ENCODE measurements at regions not wholly inside any gene's neighbourhood (a gene's known extent, or its start where the extent isn't known, plus 50 kb on each side); places are given as distances from the start of the nearest gene placed in this dataset.

DNA sequence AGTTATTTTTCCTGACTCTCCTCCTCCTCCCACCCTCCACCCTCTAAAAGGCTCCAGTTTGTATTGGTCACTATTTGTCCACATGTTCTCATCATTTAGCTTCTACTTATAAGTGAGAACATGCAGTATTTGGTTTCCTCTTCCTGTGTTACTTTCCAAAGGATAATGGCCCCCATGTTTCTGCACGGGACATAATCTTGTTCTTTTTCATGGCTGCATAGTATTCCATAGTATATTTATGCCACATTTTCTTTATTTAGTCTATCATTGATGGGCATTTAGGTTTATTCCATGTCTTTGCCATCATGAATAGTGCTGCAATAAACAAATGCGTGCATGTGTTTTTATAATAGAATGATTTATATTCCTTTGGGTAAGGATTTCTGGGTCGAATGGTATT is 167.3 kb upstream of the GRID2 start:
- Histone ChIP-seq H3K4me3 (no peak overlapping the region), H3K27ac (no peak overlapping the region), H3K9me3 (peaks cover 0 to 53% (median 34%) of the 10 kb centered on the region in 8 donors), H3K36me3 (no peaks in the 10 kb centered on the region), H3K4me1 (no peaks in the 10 kb centered on the region), H3K27me3 (replicated peaks in 1 of 7) (no peaks in the 10 kb centered on the region)
- TF ChIP-seq, protein P1, sequence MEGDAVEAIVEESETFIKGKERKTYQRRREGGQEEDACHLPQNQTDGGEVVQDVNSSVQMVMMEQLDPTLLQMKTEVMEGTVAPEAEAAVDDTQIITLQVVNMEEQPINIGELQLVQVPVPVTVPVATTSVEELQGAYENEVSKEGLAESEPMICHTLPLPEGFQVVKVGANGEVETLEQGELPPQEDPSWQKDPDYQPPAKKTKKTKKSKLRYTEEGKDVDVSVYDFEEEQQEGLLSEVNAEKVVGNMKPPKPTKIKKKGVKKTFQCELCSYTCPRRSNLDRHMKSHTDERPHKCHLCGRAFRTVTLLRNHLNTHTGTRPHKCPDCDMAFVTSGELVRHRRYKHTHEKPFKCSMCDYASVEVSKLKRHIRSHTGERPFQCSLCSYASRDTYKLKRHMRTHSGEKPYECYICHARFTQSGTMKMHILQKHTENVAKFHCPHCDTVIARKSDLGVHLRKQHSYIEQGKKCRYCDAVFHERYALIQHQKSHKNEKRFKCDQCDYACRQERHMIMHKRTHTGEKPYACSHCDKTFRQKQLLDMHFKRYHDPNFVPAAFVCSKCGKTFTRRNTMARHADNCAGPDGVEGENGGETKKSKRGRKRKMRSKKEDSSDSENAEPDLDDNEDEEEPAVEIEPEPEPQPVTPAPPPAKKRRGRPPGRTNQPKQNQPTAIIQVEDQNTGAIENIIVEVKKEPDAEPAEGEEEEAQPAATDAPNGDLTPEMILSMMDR (IDR thresholded peaks at IDR 0.05 in 8 of 11, conservative IDR thresholded peaks at IDR 0.05 in 3 of 11) = no peak
- TF ChIP-seq POLR2AphosphoS5 (IDR thresholded peaks at IDR 0.05) = no peak
- TF ChIP-seq POLR2A (IDR thresholded peaks at IDR 0.05) = no peak
- DNase-seq = no peak
- WGBS, 5 donors = 85 to 91% (median 89%) methylated on average over 3 of the region's 3 CpGs
- intact Hi-C loops (cut with DNase I; ENCODE audit: low total_unique reads) = no loop called here

DNA sequence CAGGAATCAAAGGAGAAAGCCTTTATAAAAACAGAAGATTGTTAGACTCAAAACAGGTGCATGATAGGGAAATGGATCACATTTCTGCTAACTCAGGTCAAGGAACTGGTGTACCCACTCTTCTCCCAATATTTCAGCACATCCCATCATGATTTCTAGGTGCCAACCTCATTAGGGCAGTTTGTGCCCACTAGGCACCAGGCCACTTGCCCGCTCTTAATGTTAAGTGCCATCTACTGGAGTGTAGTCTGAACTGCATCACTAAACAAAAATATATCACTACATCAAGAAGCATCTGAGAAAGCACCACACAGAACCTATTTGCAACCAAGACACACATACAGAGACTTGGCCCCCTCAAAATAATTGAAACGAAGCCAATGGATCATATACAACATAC is 140.4 kb upstream of the GRID2 start:
- no peaks in the 10 kb centered on the region for H3K4me1 ChIP-seq
- WGBS, 5 donors = 65 to 85% (median 75%) methylated on average over 2 of the region's 2 CpGs
- H3K4me3 ChIP-seq = no peak overlapping the region
- intact Hi-C loops (cut with DNase I; ENCODE audit: low total_unique reads) = no loop called here
- H3K36me3 ChIP-seq = no peaks in the 10 kb centered on the region
- DNase-seq = no peak
- H3K27me3 ChIP-seq (replicated peaks in 1 of 7) = no peaks in the 10 kb centered on the region
- H3K27ac ChIP-seq = no peak overlapping the region
- TF ChIP-seq POLR2A (IDR thresholded peaks at IDR 0.05) (no peak), POLR2AphosphoS5 (IDR thresholded peaks at IDR 0.05) (no peak)
- TF ChIP-seq, protein P1 (IDR thresholded peaks at IDR 0.05 in 8 of 11, conservative IDR thresholded peaks at IDR 0.05 in 3 of 11) = no peak
- H3K9me3 ChIP-seq = peaks cover 0 to 46% (median 17%) of the 10 kb centered on the region in 8 donors

DNA sequence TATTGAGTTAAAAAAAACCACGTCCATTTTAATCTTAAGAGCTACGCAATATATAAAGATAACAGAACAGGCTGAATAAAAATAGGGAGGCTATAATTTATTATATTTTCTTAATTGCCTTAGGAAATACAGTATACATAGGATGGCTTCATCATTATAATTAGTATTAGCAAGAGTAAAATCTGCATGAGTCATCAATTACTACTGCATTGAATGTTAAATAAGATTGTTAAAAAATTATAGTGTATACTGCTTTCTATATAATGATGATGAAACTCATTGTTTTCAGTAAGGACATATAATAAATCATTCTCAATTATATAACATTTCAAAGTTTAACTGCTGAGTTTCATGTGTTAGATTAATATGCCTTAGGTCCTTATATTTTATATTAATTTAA is 133.4 kb upstream of the GRID2 start:
- TF ChIP-seq POLR2A (IDR thresholded peaks at IDR 0.05) = no peak
- no peak for TF ChIP-seq POLR2AphosphoS5 (IDR thresholded peaks at IDR 0.05)
- TF ChIP-seq, protein P1 (IDR thresholded peaks at IDR 0.05 in 8 of 11, conservative IDR thresholded peaks at IDR 0.05 in 3 of 11) = no peak
- WGBS, 5 donors = 81 to 92% (median 89%) methylated on average over 2 of the region's 2 CpGs
- Histone ChIP-seq H3K27me3 (replicated peaks in 1 of 7) (no peaks in the 10 kb centered on the region), H3K4me1 (no peaks in the 10 kb centered on the region), H3K27ac (no peak overlapping the region), H3K4me3 (no peak overlapping the region), H3K9me3 (peaks cover 0 to 14% (median 2%) of the 10 kb centered on the region in 8 donors), H3K36me3 (no peaks in the 10 kb centered on the region)
- DNase-seq = no peak
- intact Hi-C loops (cut with DNase I; ENCODE audit: low total_unique reads) = no loop called here

DNA sequence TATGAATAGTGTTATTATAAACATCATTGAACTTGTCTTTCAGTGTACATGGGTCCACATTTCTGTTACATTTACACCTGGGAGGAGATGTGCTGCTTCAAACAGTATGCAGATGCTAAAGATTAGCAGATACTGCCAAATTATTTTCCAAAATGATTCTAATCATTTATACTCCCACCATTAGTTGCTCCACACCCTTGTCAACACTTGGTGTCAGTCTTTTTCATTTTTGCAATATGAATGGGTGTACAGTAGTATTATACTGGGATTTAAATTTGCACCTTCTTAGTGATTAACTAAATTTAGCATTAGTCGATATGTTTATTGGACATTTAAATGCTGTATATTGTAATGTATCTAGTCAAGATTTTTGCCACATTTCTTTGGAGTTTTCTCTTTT is 131.6 kb upstream of the GRID2 start:
- Histone ChIP-seq H3K36me3 (no peaks in the 10 kb centered on the region), H3K27ac (no peak overlapping the region), H3K27me3 (replicated peaks in 1 of 7) (no peaks in the 10 kb centered on the region), H3K4me3 (no peak overlapping the region), H3K9me3 (peaks cover 0 to 8% (median 2%) of the 10 kb centered on the region in 8 donors), H3K4me1 (no peaks in the 10 kb centered on the region)
- intact Hi-C loops (cut with DNase I; ENCODE audit: low total_unique reads) = no loop called here
- WGBS, 5 donors = 90 to 100% (median 94%) methylated on average over 1 of the region's 1 CpG
- no peak for TF ChIP-seq POLR2A (IDR thresholded peaks at IDR 0.05)
- TF ChIP-seq, protein P1 (IDR thresholded peaks at IDR 0.05 in 8 of 11, conservative IDR thresholded peaks at IDR 0.05 in 3 of 11) = no peak
- TF ChIP-seq POLR2AphosphoS5 (IDR thresholded peaks at IDR 0.05) = no peak
- DNase-seq = no peak

Measured in spleen (tissue), 11 donors.